ENCODE measurements at regions not wholly inside any gene's neighbourhood (a gene's known extent, or its start where the extent isn't known, plus 50 kb on each side); places are given as distances from the start of the nearest gene placed in this dataset.
A peak's percentile ranks its signal among the peaks of the same experiment; 100 is the strongest.
"Not testable (repeated sequence)": the region's sequence is repeated elsewhere in the genome, so short reads cannot be mapped to it uniquely, and the experiment has no call there.

GRCh38 chr9:106060885-106061284, 366.5 kb downstream of the TMEM38B start:
- no peak for DNase-seq

- DNase-seq: no peak
Measured at GRCh38 chr9:106062250-106062649, 367.9 kb downstream of the TMEM38B start.

GRCh38 chr9:106065136-106065535, 370.8 kb downstream of the TMEM38B start:
- no peak for DNase-seq

GRCh38 chr9:106065579-106066214, 371.4 kb downstream of the TMEM38B start:
- no peak for DNase-seq

GRCh38 chr9:106066940-106067524, 372.7 kb downstream of the TMEM38B start:
- DNase-seq: no peak

GRCh38 chr9:106069241-106069640, 374.9 kb downstream of the TMEM38B start:
- DNase-seq: no peak

- no peak for DNase-seq
Measured at GRCh38 chr9:106072421-106072820, 378.1 kb downstream of the TMEM38B start.

GRCh38 chr9:106074006-106074405, 379.7 kb downstream of the TMEM38B start:
- DNase-seq: no peak

GRCh38 chr9:106075236-106075959, 381.1 kb downstream of the TMEM38B start:
- no peak for DNase-seq

- no peak for DNase-seq
Measured at GRCh38 chr9:106075960-106076327, 381.6 kb downstream of the TMEM38B start.

GRCh38 chr9:106076711-106077110, 382.4 kb downstream of the TMEM38B start:
- DNase-seq: no peak

GRCh38 chr9:106077731-106078130, 383.4 kb downstream of the TMEM38B start:
- DNase-seq: no peak

GRCh38 chr9:106082621-106083020, 388.3 kb downstream of the TMEM38B start:
- DNase-seq: no peak

GRCh38 chr9:106084702-106085101, 390.4 kb downstream of the TMEM38B start:
- no peak for DNase-seq

GRCh38 chr9:106085479-106085878, 391.1 kb downstream of the TMEM38B start:
- no peak for DNase-seq

- DNase-seq: no peak
Measured at GRCh38 chr9:106092083-106092482, 397.7 kb downstream of the TMEM38B start.

- no peak for DNase-seq
Measured at GRCh38 chr9:106102821-106103220, 408.5 kb downstream of the TMEM38B start.

GRCh38 chr9:106104887-106105286, 410.5 kb downstream of the TMEM38B start:
- DNase-seq: no peak

GRCh38 chr9:106106396-106106795, 412.1 kb downstream of the TMEM38B start:
- DNase-seq: no peak

- no peak for DNase-seq
Measured at GRCh38 chr9:106107716-106108115, 413.4 kb downstream of the TMEM38B start.

- DNase-seq: not testable (repeated sequence)
Measured at GRCh38 chr9:106109706-106110105, 415.4 kb downstream of the TMEM38B start.

- DNase-seq: no peak
Measured at GRCh38 chr9:106110483-106110882, 416.1 kb downstream of the TMEM38B start.

GRCh38 chr9:106111039-106111730, 416.8 kb downstream of the TMEM38B start:
- no peak for DNase-seq

GRCh38 chr9:106112935-106113334, 418.6 kb downstream of the TMEM38B start:
- peak; percentile 39 for DNase-seq

Measured in MV-4-11 (cell line).